ENCODE measurements at regions not wholly inside any gene's neighbourhood (a gene's known extent, or its start where the extent isn't known, plus 50 kb on each side); places are given as distances from the start of the nearest gene placed in this dataset.

DNA sequence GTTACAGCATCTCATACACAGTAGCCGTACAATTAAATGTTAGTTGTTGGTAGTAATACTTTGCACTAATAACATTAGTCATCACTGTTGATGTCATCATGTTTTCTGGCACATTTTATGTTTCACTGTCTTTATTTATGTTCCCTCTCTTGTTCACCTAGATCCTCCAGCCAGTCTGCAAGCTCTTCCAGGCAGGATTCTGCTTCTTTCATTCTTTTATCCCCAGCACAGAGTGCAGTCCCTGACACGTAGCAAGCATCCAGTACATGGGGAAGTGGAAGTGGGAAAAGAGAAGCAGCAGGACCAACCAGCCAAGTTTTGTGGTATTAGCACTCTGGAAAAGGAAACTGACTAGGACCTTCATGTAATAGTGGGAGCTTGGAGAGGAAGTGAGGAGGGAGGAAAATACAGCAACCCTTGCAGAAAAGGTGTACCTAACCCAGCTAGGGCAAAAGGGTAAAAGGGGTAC, 89.7 kb upstream of the SLC44A1 start:
- TF ChIP-seq, protein P1, sequence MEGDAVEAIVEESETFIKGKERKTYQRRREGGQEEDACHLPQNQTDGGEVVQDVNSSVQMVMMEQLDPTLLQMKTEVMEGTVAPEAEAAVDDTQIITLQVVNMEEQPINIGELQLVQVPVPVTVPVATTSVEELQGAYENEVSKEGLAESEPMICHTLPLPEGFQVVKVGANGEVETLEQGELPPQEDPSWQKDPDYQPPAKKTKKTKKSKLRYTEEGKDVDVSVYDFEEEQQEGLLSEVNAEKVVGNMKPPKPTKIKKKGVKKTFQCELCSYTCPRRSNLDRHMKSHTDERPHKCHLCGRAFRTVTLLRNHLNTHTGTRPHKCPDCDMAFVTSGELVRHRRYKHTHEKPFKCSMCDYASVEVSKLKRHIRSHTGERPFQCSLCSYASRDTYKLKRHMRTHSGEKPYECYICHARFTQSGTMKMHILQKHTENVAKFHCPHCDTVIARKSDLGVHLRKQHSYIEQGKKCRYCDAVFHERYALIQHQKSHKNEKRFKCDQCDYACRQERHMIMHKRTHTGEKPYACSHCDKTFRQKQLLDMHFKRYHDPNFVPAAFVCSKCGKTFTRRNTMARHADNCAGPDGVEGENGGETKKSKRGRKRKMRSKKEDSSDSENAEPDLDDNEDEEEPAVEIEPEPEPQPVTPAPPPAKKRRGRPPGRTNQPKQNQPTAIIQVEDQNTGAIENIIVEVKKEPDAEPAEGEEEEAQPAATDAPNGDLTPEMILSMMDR (IDR thresholded peaks at IDR 0.05), result no peak
- TF ChIP-seq POLR2A (IDR thresholded peaks at IDR 0.05), result no peak

Data from body of pancreas (tissue), 4 donors.